COLO668 (cell line): ENCODE measurements at regions not wholly inside any gene's neighbourhood (a gene's known extent, or its start where the extent isn't known, plus 50 kb on each side); places are given as distances from the start of the nearest gene placed in this dataset.
A peak's percentile ranks its signal among the peaks of the same experiment; 100 is the strongest.

Source experiments
- DNase-seq: peaks from one replicate; lab custom pipeline; 2025; ENCODE audit not compliant: unreplicated experiment; lab: John Stamatoyannopoulos, UW

DNA sequence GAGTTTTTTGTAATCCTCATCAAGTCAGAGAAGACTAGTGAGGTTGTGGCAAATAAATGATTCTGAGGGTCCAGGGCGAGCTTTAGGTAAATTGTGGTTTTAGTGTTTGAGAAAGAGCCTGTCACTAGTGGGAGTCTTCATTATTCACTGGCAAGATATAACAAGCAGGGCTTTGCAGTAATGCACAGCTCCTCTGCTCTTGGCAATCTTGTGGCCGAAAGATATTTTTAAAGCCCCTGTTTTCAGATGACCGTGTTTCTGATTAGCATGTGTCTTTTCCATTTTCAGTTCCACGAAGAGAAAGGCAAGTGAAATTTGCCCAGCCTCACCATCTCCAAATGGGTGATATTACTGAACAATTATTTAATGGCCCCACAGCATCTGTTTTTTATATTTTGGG is 154.0 kb upstream of the BCL6 start:
- DNase-seq, result no peak

DNA sequence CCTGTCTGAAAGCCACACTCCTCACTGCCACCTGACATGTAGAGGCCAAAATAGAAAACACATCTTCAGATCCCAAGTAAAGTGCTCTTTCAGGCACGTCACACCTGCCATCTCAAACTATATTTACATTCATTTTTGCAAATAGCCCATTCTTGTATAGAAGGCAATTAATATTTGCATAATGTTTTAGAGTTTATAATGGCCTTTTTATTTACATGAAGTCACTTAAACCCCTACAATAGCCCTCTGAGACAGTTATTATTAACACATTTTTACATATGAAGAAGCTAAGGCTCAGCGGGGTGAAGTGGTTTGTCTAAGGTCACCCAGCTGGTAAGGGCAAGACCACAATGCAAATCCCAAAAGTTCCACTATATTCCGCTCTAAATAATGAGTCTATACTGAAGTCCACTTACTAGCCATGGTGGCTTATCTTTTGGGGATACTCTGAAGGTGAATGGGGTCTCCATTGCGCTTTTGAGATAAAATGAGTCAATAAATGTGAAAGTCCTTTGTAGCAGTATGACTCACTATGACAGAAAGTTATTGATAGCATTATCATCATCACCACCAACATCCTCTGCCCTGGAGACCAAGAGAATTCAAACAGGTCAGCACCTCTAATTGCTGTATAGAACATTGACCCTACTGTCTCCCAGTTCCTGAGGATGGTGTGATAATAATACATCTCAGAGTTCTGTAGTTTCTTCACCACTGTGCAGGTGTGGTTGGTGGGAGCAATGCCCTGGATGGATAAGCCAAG is 155.9 kb upstream of the BCL6 start:
- DNase-seq, result peak; percentile 4

DNA sequence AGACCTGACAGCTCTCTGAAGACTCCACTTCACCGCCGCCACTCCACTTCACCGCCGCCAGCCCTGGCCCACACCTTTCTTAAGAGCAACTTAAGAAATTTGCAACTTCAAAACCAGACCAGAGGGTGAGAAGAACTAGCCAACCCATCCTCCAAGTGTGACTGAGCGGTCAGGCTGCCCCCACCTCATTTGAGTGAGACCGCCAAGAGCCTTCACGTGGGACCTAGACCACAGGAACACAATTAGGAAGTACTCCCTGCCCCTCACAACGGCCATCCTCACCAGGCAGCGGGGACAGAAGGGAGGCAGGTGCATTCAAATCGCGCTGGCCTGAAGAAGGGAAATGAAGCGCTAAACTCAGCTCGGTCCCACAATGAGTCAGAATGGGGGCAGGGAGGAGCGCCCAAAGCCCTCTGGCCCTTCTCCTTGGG is 156.8 kb upstream of the BCL6 start:
- no peak for DNase-seq

DNA sequence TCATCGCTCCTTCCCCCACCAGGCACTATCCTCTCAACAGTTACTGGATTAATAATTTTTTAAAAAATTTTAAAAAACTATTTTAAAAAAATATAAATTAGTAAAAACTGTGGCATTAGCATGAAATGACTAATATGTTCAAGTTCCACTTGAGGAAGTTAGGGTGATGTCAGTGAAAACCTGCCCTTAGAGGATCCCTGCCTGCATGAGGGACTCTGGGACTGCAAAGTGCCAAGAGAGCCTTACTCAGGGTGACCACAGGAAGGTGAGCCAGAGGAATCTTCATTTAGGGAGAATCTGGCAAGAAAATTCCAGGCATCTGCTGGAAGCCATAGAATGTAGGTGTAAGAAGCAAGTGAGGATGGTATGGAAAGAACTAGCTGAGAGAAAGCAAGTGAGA is 157.7 kb upstream of the BCL6 start:
- no peak for DNase-seq

DNA sequence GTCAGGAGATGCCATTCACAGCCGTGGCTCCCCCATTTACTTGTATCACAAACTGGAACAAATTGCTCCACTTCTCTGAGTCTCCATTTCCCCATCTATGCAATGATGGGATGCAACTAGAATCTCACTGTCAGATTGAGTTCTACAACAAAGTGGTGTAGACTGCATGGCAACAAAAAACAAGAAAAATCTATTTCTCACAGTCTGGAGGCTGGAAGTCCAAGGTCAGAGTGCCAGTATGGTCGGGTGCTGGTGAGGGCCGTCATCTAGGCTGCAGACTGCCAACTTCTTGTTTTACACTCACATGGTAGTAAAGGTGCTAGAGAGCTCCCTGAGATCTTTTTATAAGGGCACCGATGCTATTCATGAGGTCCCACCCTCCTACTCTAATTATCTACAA is 158.4 kb upstream of the BCL6 start:
- DNase-seq, result no peak

DNA sequence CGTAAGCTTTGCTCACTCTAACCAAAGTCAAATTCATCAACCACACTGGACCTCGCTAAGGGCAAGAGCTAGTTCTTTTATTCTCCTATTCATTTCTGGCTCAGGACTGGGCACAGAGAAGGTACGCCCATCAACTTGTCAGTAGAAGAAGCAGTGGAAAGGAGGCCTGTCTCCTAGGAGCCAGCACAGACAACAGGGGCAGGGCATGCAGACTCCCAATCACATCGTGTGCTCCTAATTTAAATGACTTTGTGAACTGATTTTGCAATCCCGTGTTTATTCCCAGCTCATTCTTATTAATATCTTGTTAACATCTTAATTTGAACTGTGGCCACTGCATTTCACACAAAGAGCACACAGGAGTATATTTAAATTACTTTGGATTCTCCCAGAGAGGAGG is 161.1 kb upstream of the BCL6 start:
- DNase-seq, result no peak

DNA sequence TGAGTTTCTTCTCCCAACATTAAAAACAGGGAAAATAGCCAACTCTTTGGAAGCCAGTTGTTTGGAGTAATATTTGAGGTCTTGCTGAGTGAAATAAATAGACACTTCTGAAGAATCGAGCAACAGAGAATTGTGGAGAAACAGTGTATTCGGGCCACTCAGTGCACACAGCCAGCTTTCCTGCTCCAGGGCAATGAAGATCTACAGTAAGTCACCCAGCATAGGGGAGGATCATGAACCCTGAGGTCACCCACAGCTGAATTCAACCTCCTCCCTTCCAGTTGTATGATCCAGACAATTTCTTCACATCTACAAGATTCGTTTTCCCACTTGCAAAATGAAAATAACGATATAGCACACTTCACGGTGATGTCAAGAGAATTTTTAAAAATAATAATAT is 161.7 kb upstream of the BCL6 start:
- DNase-seq, result no peak

DNA sequence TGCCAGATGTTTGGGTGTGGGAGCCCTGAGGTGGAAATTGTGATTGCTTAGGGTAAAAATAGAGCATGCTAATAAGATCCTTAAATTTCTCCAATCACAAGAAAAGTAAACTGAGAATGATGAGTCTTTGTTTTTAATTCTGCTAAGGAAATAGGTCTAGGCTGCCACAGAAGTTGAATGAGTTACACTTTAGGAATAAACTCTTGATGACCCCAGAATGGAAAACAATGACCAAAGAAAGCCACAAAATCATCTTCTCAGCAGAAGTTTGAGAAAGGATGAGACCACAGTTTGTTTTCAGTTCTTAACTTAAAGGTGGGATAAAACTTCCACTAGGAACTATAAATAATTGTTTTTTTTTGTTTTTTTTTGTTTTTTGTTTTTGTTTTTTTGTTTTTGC is 164.6 kb upstream of the BCL6 start:
- DNase-seq, result no peak

DNA sequence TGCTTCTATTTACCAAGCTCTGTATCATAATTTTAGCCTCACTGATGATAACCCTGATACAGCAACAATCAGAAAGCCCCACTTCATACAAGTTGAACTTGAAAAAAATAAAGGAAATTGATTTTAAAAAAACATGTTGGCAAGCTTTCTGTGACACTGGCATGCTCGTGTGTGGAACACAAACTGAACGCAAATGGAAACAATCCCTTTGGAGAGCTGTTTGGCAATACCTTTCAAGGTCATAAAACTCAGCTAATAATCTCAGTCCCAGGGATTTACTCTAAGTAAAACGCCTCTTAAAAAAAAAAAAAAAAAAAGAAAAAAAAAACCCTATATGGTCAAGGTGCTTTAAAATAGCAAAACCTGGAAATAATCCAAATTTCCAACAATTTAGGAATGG is 166.7 kb upstream of the BCL6 start:
- DNase-seq, result no peak

DNA sequence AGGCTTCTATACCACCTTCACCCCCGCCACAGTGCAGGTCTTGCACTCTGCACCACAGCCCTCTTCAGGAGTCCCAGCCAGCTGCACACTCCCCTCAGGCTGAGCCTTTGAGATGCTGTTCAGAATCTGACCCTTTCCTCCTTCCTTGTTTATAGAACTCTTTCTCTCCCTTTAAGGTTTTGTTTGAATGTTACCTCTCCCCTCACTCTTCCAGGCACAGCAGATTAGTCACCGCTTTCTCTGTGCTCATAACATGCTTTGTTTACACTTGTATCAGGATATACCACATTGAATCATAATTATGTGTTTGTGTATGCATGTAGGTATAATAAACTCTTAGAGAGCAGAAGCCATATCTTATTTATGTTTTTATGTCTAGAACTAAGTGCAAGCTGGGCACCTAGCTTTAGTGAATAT is 168.4 kb upstream of the BCL6 start:
- peak; percentile 12 for DNase-seq

DNA sequence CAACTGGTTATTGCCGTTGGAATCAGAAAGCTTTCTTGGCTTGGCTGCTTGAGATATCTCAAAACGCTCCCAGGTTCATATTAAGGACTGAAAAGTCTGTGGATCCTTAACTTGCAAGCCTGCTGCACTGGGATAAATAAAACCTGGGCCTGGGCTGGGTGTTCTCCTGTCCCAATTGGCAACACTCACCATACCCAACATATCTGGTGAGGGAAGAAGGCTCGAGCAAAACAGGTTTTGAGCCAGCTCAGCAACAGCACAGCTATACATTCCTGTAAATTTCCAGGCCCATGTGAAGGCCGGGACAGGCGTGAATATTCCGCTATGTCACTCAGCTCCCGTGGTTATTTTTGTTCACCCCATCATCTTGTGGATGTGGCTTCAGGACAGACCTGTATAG is 169.0 kb upstream of the BCL6 start:
- DNase-seq, result no peak

DNA sequence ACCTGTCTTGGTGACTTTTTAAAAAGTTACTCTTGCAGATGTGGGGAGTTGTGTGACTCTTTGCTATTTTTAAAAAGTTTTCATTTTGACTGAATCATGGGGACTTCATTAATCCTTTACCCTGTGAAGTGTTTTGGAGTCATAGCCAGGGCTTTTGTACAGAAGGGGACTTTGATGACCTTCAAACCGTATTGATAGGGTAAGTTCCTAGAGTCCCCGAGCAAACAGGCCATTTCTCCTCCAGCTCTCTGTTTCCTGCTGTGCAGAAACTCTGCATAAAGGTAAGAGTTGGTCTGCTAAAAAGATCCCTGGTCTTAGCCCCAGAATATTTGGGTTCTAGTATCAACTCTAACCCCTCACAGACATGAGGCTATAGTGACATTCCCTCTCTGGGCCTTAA is 170.8 kb upstream of the BCL6 start:
- no peak for DNase-seq

DNA sequence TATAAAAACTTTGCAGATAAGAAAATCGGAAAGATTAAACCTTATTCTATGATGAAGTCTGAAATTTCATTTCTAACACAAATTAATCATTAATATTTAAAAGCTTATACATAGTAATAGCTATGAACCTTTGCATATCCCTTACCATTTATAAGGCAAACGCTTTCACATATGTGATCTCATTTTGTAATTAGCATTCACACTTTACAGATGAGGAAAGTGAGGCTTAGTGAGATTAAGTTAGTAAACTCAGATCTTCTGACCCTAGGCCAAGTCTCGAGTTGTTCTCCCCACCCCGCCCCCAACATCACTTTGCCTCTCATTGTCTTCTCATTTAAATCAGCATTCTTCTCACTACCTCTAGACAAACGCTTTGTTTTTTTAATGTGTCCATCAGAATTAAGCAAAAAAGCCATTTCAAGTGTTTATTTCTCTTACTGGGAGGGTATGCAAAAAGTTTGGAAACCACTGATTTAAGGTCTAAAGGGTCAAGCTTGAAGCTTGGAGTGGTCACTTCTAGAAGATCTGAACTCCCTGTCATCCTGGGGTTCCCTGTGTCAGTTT is 172.9 kb upstream of the BCL6 start:
- DNase-seq, result no peak

DNA sequence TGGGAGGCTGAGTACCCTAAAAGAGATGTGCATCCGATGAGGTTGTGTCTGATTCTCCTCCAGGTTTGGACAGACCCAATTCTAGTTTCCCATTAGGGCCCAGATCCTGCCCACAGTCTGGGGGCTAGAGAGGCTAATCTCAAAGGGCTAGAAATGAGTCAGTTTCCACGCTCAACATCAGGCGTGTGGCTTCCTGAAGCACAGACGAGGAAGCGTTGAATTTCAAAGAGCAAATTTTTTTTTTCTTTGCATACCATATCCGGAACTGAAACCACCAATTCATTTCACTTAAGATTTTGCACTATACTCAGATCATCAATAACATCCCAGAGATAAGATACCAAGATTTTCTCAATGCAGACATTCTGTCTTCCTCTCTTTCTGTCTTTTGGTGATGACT is 173.8 kb upstream of the BCL6 start:
- no peak for DNase-seq

DNA sequence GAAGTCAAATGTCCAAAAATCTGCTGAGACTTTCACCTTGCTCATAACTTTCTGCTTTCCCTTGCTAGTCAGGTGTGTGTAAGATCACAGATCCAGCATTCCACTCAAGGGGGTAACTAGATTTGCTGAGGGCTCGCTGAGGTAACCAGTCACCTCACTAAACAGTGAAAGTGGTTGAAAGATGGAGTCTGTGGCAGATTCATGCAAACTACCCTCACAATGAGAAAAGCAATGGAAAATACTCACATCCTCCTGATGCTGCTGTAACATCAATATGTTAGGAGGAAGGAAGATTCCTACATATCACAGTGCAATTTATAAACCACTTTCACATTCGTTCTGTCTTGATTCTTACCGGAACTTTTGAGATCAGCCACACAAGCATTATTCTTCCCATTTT is 174.3 kb upstream of the BCL6 start:
- no peak for DNase-seq

DNA sequence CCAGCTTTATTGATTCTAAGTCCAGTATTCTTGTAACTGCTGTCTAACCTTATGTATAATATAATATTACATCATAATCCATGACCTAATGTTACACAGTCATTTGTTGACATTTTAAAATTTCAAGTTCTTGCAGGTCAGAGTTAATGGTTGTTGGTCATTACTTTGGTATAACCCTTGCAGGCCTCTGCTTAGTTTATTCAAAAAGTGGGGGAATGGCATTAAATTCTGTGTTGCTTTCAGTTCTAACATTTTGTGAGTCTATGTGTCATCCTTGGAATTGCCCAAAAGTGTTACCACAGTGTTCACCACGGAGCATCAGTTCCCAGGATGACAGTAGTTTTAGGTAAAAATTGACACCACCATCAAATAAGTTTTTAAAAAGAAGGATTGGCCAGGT is 174.8 kb upstream of the BCL6 start:
- DNase-seq, result no peak

DNA sequence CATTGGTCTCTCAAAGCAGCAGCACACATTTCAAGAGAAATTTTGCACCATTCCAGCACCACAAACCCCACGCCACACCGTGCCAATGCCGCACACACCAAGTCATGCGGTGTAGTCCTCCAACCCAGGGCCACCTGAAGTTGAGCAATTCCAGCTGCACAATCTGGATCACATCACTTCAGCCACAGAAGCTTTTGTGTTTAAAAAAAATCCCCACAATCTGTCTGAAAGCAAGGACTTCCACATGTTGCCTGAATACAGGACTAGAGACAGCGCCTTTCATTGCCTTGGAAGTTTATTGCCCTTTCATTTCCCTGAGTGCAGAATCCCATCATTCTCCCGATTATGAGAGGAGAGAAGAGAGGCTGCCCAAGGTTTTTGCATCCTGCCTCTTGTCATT is 175.6 kb upstream of the BCL6 start:
- no peak for DNase-seq

DNA sequence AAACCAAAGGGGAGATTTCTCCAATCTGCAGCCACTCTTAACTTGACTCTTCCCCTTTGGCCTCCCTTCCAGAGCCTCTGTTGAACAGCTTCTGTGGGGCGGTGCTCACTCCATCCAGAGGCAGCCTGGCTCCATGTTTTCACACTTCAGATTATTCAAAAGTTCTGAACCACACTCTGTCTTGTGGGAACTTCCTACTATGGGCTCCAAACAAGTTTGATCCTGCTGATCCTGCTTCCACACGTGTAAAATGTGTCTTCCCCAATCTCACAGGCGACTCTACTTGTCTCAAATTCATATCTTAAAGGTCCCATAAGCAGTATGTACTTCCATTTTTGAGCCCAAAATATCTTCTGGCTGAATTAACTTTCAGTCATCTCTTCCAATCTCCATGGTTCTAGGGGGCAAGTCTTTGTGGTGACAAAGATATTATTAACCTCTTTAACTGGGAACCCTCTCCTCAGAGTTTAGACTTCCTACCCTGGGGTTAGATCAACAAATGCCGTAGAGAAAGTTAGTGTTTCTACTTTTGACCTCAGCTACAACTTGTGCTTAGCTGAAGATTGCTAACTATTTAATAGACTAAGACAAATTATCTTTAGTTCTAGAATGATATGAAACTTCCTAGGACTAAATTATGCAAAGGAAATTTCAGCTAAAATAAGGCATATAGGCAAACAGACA is 176.3 kb upstream of the BCL6 start:
- no peak for DNase-seq

DNA sequence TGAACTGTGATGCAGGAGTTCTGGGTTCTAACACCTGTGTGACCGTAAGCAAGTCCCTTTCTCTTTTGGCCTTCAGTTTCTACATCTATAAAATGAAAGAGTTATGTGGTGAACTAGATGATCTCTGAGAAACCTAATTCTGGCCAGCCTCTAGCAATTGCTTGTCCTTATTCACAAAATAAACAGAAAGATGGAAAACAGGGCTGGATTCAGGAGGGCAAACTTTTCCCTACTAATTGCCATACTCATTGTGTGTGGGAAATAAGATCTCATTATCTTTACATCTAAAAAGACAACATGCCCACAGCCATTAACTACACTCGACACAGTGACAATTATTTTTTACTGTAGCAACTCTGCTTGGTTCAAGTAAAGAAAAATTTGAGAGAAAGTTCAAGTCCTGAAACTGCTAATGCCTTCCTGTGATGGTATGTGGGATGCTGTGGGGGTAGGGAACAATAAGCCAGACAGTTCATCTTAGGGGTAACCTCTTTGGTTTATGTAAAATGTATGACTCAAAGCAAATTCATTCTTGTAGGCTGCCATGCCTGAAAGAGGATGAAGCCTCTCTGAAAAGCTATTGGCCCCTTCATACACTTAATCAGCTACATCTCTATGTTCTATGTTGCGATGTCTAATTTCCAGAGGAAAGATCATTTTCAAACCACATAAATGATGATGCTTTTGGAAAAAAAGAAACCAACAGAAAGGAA is 177.6 kb upstream of the BCL6 start:
- no peak for DNase-seq

DNA sequence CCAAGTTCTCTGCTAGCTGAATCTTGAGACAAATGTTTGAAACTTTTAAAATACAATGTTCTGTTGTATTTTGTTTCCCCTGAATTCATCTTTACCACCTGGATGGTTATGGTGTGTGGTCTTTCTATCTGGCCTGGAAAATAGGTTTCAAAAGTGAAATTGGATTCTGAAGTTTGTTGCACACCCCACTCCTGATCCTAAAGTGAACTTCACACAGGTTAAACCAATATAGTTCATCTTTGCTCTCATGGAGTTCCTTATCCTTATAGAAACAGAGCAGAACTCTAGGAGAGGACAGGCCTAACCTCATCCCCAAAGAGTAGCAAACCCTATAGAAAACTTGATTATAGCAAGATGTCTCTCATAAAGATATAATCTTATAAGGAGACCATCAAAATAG is 179.4 kb upstream of the BCL6 start:
- no peak for DNase-seq

DNA sequence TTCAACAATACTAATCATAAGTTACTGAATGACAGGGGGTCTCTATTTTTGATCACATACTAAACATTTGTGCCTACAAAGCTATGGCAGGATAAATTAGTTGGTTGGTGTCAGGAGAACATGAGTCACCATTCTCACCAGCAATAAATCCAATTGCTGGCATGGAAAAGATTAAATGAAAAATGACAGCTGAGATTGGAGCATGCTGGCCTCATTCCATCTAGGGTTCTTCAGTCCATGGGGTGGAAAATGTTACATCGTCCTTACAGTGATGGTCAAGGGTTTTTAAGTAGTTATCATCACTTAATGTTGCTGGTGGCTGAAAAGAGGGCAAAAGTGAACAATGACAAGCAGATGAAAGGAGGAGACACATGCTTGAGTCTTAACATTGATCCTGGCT is 180.1 kb upstream of the BCL6 start:
- DNase-seq, result no peak

DNA sequence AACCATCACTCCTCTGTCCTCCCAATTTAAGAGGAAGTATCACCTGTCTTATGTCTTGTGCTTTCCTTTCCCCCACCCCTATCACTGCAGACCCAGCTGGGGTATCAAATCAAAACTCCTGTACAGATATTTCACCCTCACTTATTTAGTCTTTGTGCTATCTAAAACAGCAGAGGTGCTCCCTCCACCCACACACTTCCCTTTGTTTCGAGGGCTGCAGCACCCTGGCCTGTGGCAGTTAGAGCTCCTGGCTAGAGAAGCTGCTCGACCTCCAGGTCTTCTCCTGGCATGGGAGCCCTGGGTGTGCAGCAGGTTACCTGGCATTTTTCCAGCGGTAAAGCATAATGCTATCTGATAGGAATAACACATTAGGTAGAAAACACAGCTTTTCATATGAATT is 181.4 kb upstream of the BCL6 start:
- DNase-seq, result no peak
